Endothelial cell of umbilical vein (primary cell): ENCODE measurements at regions not wholly inside any gene's neighbourhood (a gene's known extent, or its start where the extent isn't known, plus 50 kb on each side); places are given as distances from the start of the nearest gene placed in this dataset.

Source experiments
- BruUV-seq: library from RNA; stranded (reverse); fragments of 400-500 nt; replicated peaks from 2 replicates; lab custom pipeline; 2021; lab: Mats Ljungman, UMichigan
- CTCF ChIA-PET: fragments of 300-600, 350-600 bp; sonication (Branson Sonifier 250); formaldehyde crosslinking; loops from one replicate; lab custom pipeline; 2021; ENCODE audit warnings: antibody characterized with exemption, inconsistent platforms; lab: Charles Lee
- POLR2A ChIA-PET: fragments of 300-600, 350-600 bp; sonication (Branson Sonifier 250); formaldehyde crosslinking; loops from one replicate; lab custom pipeline; 2021; ENCODE audit warnings: antibody characterized with exemption, inconsistent platforms; lab: Charles Lee
- DNase-seq: peaks from one replicate; pipeline ENCODE4 v3.0.0-alpha.2; 2011; ENCODE audit warnings: low read depth, low spot score
- FAIRE-seq: peaks from 2 replicates; lab custom pipeline; 2011; peaks lifted over from hg19 to GRCh38; lab: Jason Lieb, UNC
- H2AFZ ChIP-seq: 2 replicates; pipeline ENCODE4 v1.6.0; 2012; ENCODE audit warnings: low read depth, low read length, control low read depth, inconsistent platforms
- H3K27ac ChIP-seq: 2 replicates; pipeline ENCODE4 v1.5.1; 2011; ENCODE audit warnings: low read depth, mild to moderate bottlenecking, control low read depth, low read length, moderate library complexity; ENCODE audit not compliant: insufficient read depth
- H3K27me3 ChIP-seq, 2 experiments: 2 replicates each; pipeline versions ENCODE4 v1.6.0 to v1.6.1; 2011; ENCODE audit warnings: low read length in 2 of 2, mixed read lengths in 1 of 2; ENCODE audit not compliant: control insufficient read depth in 2 of 2, insufficient read depth in 2 of 2
- H3K36me3 ChIP-seq, 2 experiments: 2 replicates in 1 of 2; 3 replicates in 1 of 2; pipeline ENCODE4 v1.5.1; 2011; ENCODE audit warnings: low read length in 2 of 2, mild to moderate bottlenecking in 1 of 2, moderate library complexity in 1 of 2; ENCODE audit not compliant: control insufficient read depth in 2 of 2, insufficient read depth in 2 of 2; ENCODE audit errors: extremely low read depth in 1 of 2
- H3K4me1 ChIP-seq: 3 replicates; pipeline ENCODE4 v1.5.1; 2011; ENCODE audit warnings: mild to moderate bottlenecking, low read length; ENCODE audit not compliant: control insufficient read depth, insufficient read depth; ENCODE audit errors: extremely low read depth
- H3K4me2 ChIP-seq: 2 replicates; pipeline ENCODE4 v1.6.1; 2011; ENCODE audit warnings: low read length, control low read depth, mixed read lengths; ENCODE audit not compliant: insufficient read depth
- H3K4me3 ChIP-seq, 3 experiments: fragments of 200-600 bp in 1 of 3; sonication (generic), shearing (Covaris generic) in 1 of 3; replicated peaks in 1 of 3; 2 replicates each; pipeline ENCODE4 v1.5.1; 2011 to 2016; ENCODE audit warnings: control low read depth in 3 of 3, low read length in 3 of 3, mild to moderate bottlenecking in 2 of 3, inconsistent platforms in 1 of 3, low read depth in 1 of 3, moderate library complexity in 1 of 3; ENCODE audit not compliant: insufficient read depth in 1 of 3
- H3K79me2 ChIP-seq: 2 replicates; pipeline ENCODE4 v1.6.0; 2012; ENCODE audit warnings: low read length, inconsistent platforms; ENCODE audit not compliant: control insufficient read depth, insufficient read depth
- H3K9ac ChIP-seq: replicated peaks from 2 replicates; pipeline ENCODE3; 2011; ENCODE audit warnings: low read length, control low read depth; ENCODE audit not compliant: insufficient read depth; ENCODE audit errors: extremely low read depth
- H3K9me1 ChIP-seq: replicated peaks from 3 replicates; pipeline ENCODE4 v1.6.0; 2011; ENCODE audit warnings: mild to moderate bottlenecking, low read length; ENCODE audit not compliant: control insufficient read depth, insufficient read depth; ENCODE audit errors: extremely low read depth
- H3K9me3 ChIP-seq: replicated peaks from 2 replicates; pipeline ENCODE4 v1.5.1; 2012; ENCODE audit warnings: low read length, inconsistent platforms; ENCODE audit not compliant: control insufficient read depth, insufficient read depth
- H4K20me1 ChIP-seq: replicated peaks from 2 replicates; pipeline ENCODE3; 2011; ENCODE audit warnings: mild to moderate bottlenecking, low read length; ENCODE audit not compliant: control insufficient read depth, insufficient read depth; ENCODE audit errors: extremely low read depth
- EZH2 ChIP-seq: IDR thresholded peaks from 2 replicates; pipeline ENCODE4 v1.6.1; 2012; ENCODE audit warnings: borderline replicate concordance, low read depth, mild to moderate bottlenecking, moderate library complexity, low read length, inconsistent platforms; ENCODE audit not compliant: severe bottlenecking
- FOS ChIP-seq: IDR thresholded peaks from 2 replicates; pipeline ENCODE4 v1.6.1; 2011; ENCODE audit warnings: mild to moderate bottlenecking, low read length, moderate library complexity, borderline replicate concordance; ENCODE audit not compliant: insufficient read depth
- GATA2 ChIP-seq: IDR thresholded peaks from 2 replicates; pipeline ENCODE4 v1.7.0; 2011; ENCODE audit warnings: low read depth, mild to moderate bottlenecking, moderate library complexity, mixed read lengths, low read length; ENCODE audit not compliant: insufficient read length, insufficient read depth
- JUN ChIP-seq: IDR thresholded peaks from 2 replicates; pipeline ENCODE4 v1.6.1; 2011; ENCODE audit warnings: borderline replicate concordance, low read depth; ENCODE audit not compliant: insufficient read length, insufficient read depth
- MYC ChIP-seq: IDR thresholded peaks from one replicate; pipeline ENCODE4 v1.6.1; 2011; ENCODE audit warnings: mild to moderate bottlenecking, low read depth, low read length
- POLR2A ChIP-seq: IDR thresholded peaks from 2 replicates; pipeline ENCODE4 v1.6.1; 2012; ENCODE audit warnings: low read depth, mild to moderate bottlenecking, control low read depth, low read length
- POLR2AphosphoS5 ChIP-seq: IDR thresholded peaks from 2 replicates; pipeline ENCODE4 v1.6.1; 2012; ENCODE audit warnings: low read depth, mild to moderate bottlenecking, control low read depth, low read length, moderate library complexity; ENCODE audit not compliant: insufficient read depth
- dilution Hi-C: fragments of 300-500 bp; cut with MboI; formaldehyde crosslinking; loops from one replicate; pipeline ENCODE4 v1.15.0; 2019; ENCODE audit warnings: low sequenced_read_pairs; ENCODE audit not compliant: extremely low pct_ligation_motif_present
- intact Hi-C: fragments of 100-400 bp; cut with micrococcal nuclease; formaldehyde crosslinking; loops from one replicate; pipeline ENCODE4 v1.10.0; 2022
- TF ChIP-seq, protein P1 (sequence below): IDR thresholded peaks from 2 replicates; pipeline ENCODE4 v1.6.1; 2011; ENCODE audit not compliant: insufficient read depth, insufficient read length
- TF ChIP-seq, protein P2 (sequence below), 2 donors: IDR thresholded peaks; 1 replicate in 1 of 2; 2 replicates in 1 of 2; pipeline ENCODE4 v1.5.1; 2011; ENCODE audit warnings: low read length in 2 of 2, mild to moderate bottlenecking in 2 of 2, moderate library complexity in 2 of 2, control low read depth in 1 of 2, inconsistent platforms in 1 of 2, low read depth in 1 of 2; ENCODE audit not compliant: insufficient read depth in 1 of 2; ENCODE audit errors: extremely low read depth in 1 of 2

DNA sequence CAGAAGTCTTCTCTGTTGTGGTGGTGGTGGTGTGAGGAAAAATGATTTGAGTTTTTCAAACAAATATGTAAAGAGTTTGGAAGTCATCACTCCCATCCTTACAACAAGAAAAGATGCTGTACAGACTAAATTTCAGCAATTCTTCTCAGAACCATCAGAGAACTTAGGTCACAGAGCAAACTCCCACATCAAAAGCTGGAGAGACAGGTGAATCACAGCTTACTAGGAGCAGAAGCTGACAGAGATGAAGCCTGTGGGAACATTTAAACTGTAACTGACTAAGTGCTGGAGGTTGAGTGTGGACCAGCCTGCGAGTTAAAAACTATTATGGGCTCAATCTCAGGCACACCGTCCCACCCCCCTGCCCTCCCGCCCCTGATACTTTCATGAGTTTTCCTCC, 97.3 kb downstream of the AKR1D1 start:
- POLR2A ChIA-PET = no interaction called here
- no TSS peak for BruUV-seq
- intact Hi-C loops (no loop called here), dilution Hi-C loops (no loop called here)
- Histone ChIP-seq H3K4me2 (no peak overlapping the region), H3K9me3 (no peaks in the 10 kb centered on the region), H3K27me3 (no peaks in the 10 kb centered on the region), H2AFZ (no peak overlapping the region), H3K9me1 (no peaks in the 10 kb centered on the region), H4K20me1 (no peaks in the 10 kb centered on the region), H3K4me3 (no peak overlapping the region), H3K9ac (no peak overlapping the region), H3K36me3 (no peaks in the 10 kb centered on the region), H3K79me2 (no peaks in the 10 kb centered on the region), H3K27ac (no peak overlapping the region), H3K4me1 (no peaks in the 10 kb centered on the region)
- FAIRE-seq (no peak), DNase-seq (no peak)
- TF ChIP-seq FOS (no peak), JUN (no peak), GATA2 (no peak), POLR2AphosphoS5 (no peak), EZH2 (no peak), MYC (no peak), POLR2A (no peak)
- TF ChIP-seq, protein P1, sequence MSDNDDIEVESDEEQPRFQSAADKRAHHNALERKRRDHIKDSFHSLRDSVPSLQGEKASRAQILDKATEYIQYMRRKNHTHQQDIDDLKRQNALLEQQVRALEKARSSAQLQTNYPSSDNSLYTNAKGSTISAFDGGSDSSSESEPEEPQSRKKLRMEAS = no peak
- TF ChIP-seq, protein P2, sequence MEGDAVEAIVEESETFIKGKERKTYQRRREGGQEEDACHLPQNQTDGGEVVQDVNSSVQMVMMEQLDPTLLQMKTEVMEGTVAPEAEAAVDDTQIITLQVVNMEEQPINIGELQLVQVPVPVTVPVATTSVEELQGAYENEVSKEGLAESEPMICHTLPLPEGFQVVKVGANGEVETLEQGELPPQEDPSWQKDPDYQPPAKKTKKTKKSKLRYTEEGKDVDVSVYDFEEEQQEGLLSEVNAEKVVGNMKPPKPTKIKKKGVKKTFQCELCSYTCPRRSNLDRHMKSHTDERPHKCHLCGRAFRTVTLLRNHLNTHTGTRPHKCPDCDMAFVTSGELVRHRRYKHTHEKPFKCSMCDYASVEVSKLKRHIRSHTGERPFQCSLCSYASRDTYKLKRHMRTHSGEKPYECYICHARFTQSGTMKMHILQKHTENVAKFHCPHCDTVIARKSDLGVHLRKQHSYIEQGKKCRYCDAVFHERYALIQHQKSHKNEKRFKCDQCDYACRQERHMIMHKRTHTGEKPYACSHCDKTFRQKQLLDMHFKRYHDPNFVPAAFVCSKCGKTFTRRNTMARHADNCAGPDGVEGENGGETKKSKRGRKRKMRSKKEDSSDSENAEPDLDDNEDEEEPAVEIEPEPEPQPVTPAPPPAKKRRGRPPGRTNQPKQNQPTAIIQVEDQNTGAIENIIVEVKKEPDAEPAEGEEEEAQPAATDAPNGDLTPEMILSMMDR (IDR thresholded peaks at IDR 0.05; ENCODE audit: extremely low read depth in 1 of 2, insufficient read depth in 1 of 2, low read depth in 1 of 2, low read length in 2 of 2) = no peak
- CTCF ChIA-PET = no interaction called here
